SH-SY5Y (cell line): ENCODE measurements at regions not wholly inside any gene's neighbourhood (a gene's known extent, or its start where the extent isn't known, plus 50 kb on each side); places are given as distances from the start of the nearest gene placed in this dataset.

ENCODE experiments used
- GATA2 ChIP-seq: IDR thresholded peaks from 2 replicates; pipeline ENCODE4 v1.6.1; 2011; ENCODE audit warnings: mild to moderate bottlenecking, low read depth, low read length
- GATA3 ChIP-seq: IDR thresholded peaks from 2 replicates; pipeline ENCODE4 v1.6.1; 2011; ENCODE audit warnings: low read depth, mild to moderate bottlenecking, low read length, moderate library complexity

DNA sequence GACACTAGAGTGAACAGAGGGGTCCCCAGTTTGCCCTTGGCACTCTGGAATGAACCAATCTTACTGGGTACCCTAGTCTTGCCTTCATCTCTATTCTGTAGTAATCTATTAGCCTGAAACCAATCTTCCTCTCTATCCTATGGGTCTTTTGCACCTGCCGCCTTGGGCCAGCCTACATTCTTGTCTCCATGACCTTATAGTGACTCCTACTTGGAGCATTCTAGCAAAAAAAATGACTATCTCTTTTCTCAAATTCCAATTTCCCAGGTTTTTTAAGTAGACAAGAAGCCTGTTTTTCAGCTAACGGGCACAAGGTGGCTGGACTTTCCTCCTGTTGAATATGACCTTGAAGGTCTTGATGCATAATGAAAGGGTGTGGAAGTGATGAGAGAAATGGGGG, 568.7 kb downstream of the TRAM1L1 start:
- TF ChIP-seq GATA2 (no peak), GATA3 (no peak)
